Cardiac fibroblast (primary cell): ENCODE measurements at regions not wholly inside any gene's neighbourhood (a gene's known extent, or its start where the extent isn't known, plus 50 kb on each side); places are given as distances from the start of the nearest gene placed in this dataset.

ENCODE experiments used
- DNase-seq, 2 donors: peaks; one replicate each; pipeline versions ENCODE4 v3.0.0 to v3.0.0-alpha.2; 2010; ENCODE audit warnings: low read depth in 2 of 2
- H3K4me3 ChIP-seq, 2 donors: replicated peaks in 1 of 2; 1 replicate in 1 of 2; 2 replicates in 1 of 2; pipeline ENCODE4 v1.5.1; 2011; ENCODE audit warnings: low read depth in 2 of 2, low read length in 2 of 2, mild to moderate bottlenecking in 2 of 2, moderate library complexity in 1 of 2
- TF ChIP-seq, protein P1 (sequence below): IDR thresholded peaks from one replicate; pipeline ENCODE4 v1.5.1; 2011; ENCODE audit warnings: low read depth, mild to moderate bottlenecking, low read length, inconsistent platforms

DNA sequence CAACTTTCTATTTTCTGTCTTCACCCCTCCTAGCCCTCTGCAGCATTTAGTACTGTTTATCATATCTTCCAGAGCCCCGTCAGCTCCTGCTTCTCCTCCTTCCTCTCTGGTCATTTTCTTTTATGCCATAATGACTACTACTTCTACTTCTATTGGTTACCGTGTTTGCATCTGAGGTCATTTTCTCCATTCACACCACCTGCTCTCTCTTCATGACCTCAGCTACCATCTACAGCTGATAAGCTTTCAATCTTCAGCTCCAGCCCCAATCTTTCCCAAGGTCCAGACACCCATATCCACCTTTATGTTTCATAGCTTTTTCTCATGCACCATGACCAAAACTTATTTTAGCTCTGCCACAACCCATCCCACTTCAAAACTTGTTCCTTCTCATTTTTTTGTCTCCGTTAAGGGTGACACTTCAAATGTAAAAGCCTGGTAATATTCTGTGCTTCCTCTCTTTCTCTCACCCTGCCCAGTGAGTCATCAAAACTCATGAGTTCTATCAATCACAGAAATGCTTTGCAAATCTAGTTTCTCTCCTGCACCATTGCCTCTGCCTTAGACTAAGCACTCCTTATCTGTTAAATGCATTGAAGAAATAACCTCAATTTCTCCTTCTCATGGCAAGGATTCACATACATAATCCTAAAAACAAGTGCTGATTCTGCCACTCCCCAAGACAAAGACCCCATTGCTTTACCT lies 71.3 kb upstream of the IQCM start:
- TF ChIP-seq, protein P1, sequence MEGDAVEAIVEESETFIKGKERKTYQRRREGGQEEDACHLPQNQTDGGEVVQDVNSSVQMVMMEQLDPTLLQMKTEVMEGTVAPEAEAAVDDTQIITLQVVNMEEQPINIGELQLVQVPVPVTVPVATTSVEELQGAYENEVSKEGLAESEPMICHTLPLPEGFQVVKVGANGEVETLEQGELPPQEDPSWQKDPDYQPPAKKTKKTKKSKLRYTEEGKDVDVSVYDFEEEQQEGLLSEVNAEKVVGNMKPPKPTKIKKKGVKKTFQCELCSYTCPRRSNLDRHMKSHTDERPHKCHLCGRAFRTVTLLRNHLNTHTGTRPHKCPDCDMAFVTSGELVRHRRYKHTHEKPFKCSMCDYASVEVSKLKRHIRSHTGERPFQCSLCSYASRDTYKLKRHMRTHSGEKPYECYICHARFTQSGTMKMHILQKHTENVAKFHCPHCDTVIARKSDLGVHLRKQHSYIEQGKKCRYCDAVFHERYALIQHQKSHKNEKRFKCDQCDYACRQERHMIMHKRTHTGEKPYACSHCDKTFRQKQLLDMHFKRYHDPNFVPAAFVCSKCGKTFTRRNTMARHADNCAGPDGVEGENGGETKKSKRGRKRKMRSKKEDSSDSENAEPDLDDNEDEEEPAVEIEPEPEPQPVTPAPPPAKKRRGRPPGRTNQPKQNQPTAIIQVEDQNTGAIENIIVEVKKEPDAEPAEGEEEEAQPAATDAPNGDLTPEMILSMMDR: no peak
- H3K4me3 ChIP-seq: no peak overlapping the region
- no peak for DNase-seq

DNA sequence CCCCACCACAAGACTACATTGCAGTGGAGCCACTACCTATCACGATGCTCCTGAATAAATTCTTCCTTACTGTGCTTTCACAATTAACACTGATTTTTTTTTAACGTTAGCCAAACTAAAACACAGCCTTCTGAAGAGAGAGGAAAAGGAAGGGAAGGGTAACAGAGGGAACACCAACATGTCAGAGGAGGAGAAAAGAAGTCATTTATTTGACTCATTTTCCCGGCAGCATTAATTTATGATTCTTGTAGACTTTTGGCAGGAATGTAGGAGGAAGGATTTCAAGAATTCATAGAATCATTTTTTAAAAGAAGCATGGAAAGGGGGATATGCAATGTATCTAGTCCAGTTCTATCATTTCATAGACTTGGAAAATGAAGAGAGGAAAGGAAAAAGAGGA lies 74.3 kb upstream of the IQCM start:
- TF ChIP-seq, protein P1: no peak
- DNase-seq: no peak
- H3K4me3 ChIP-seq: no peak overlapping the region

DNA sequence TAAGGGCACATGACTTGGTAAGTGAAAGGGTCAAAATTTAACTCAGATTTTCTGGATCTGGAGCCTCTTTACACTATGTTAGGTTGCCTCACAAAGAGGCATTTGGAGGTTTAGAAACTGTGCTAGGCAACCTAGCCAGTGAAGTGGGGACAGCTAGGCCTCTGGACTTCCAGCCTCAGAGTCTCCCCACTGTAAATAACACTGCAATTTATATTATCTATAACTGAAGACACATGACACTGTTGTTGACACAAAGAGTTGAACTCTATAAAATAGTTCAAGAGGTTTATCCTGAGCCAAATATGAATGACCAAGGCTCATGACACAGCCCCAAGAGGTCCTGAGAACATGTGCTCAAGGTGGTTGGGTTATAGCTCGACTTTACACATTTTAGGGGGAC lies 74.9 kb upstream of the IQCM start:
- DNase-seq: no peak

DNA sequence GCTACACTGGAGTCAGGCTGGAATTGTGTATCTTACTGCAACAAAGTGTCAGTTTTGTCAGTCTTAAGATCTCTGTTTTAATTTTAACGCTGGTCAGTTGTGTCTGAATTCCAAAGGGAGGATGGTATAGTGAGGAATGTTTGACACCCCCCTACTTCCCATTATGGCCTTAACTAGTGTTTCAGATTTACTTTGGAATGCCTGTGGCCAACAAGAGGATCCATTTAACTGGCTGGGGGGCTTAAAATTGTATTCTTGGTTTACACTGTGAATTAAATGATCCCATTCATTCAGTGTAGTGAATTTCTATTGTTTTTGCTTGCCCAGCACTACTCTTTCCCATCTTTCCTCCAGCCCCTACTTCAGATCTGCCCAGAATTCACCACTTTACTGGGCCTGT lies 75.8 kb upstream of the IQCM start:
- no peak for DNase-seq
- no peak overlapping the region for H3K4me3 ChIP-seq
- TF ChIP-seq, protein P1: no peak

More for the DNA sequence above, 74.9 kb upstream of the IQCM start:
- TF ChIP-seq, protein P1: no peak
- H3K4me3 ChIP-seq: no peak overlapping the region

DNA sequence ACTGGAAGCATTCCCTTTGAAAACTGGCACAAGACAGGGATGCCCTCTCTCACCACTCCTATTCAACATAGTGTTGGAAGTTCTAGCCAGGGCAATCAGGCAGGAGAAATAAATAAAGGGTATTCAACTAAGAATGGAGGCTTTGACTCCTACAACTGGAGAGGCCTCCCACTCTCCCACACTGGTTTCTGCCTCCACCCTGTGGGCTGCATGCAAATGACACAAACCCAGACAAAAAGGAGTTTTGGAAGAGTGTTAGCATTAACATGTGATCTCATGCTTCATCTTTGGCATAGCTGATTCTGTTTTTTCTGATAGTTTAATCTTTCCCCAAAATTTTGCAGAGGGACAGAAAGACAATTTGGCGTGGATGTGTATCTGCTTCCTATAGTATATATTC lies 80.8 kb upstream of the IQCM start:
- peak; percentile 40 to 51 for DNase-seq

DNA sequence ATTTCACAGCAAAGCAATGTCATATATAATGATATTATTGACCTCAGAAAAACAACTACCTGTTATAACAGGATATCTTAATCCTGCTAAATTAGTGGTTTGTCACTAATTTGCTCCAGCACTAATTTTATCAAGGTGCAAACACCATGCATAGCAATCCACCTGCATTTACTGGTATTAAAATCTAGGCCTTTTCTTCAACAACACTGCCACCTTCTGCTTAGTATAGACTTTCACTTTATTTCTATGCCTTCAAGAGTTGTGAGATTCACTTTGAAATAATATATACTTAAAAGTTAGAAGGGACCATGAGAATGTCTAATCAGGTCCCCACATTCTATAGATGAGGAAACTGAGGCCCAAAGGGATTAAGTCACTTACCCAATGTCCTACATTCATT lies 82.1 kb upstream of the IQCM start:
- DNase-seq: peak; percentile 41 to 53
- TF ChIP-seq, protein P1: peak; percentile 34
- H3K4me3 ChIP-seq: no peak overlapping the region

More for the DNA sequence above, 80.8 kb upstream of the IQCM start:
- H3K4me3 ChIP-seq: no peak overlapping the region
- TF ChIP-seq, protein P1: peak; percentile 60

DNA sequence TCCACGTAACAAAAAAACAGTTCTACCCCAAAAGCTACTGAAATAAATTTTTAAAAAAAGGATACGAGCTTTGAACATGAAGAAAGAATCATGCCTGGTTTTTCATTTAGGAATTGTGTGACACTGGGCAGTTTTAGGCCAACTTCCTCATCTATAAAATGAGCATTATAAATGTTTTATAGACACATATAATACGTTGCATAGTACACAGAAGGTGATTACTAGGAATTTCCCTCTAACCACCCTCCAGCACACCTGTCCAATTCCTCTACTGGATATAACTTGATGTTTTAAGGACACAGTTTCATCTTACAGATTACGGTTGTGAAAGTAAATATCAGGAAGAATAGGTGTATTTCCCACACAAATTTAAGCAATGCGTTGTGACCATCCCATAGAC lies 85.5 kb upstream of the IQCM start:
- TF ChIP-seq, protein P1: no peak
- H3K4me3 ChIP-seq: no peak overlapping the region

More for the DNA sequence above, 85.5 kb upstream of the IQCM start:
- no peak for DNase-seq
